HG03378 (cell line): ENCODE measurements at regions not wholly inside any gene's neighbourhood (a gene's known extent, or its start where the extent isn't known, plus 50 kb on each side); places are given as distances from the start of the nearest gene placed in this dataset.
A peak's percentile ranks its signal among the peaks of the same experiment; 100 is the strongest.
"Not testable (repeated sequence)": the region's sequence is repeated elsewhere in the genome, so short reads cannot be mapped to it uniquely, and the experiment has no call there.

Experiments
- ATAC-seq: cut with Tn5 transposase; IDR thresholded peaks from one replicate; pipeline ENCODE4 v1.9.1; 2021; ENCODE audit warnings: mild to moderate bottlenecking, moderate library complexity; ENCODE audit not compliant: unreplicated experiment

GRCh38 chr1:102365071-102365470, 368.3 kb upstream of the OLFM3 start:
- no peak for ATAC-seq

- ATAC-seq = no peak
Measured at GRCh38 chr1:102336602-102337001, 339.9 kb upstream of the OLFM3 start.

- ATAC-seq = no peak
Measured at GRCh38 chr1:102318104-102318806, 321.5 kb upstream of the OLFM3 start.

GRCh38 chr1:102315096-102315495, 318.4 kb upstream of the OLFM3 start:
- ATAC-seq = no peak

- no peak for ATAC-seq
Measured at GRCh38 chr1:102296116-102296515, 299.4 kb upstream of the OLFM3 start.

GRCh38 chr1:102282955-102283354, 286.2 kb upstream of the OLFM3 start:
- ATAC-seq = no peak

GRCh38 chr1:102262994-102263393, 266.3 kb upstream of the OLFM3 start:
- no peak for ATAC-seq

- ATAC-seq = no peak
Measured at GRCh38 chr1:102252731-102253505, 256.2 kb upstream of the OLFM3 start.

GRCh38 chr1:102241431-102242338, 245.0 kb upstream of the OLFM3 start:
- peak; percentile 82 for ATAC-seq

- ATAC-seq = no peak
Measured at GRCh38 chr1:102239247-102239646, 242.5 kb upstream of the OLFM3 start.

- ATAC-seq = no peak
Measured at GRCh38 chr1:102234753-102235359, 238.1 kb upstream of the OLFM3 start.

GRCh38 chr1:102219463-102219862, 222.7 kb upstream of the OLFM3 start:
- no peak for ATAC-seq

GRCh38 chr1:102210891-102211290, 214.2 kb upstream of the OLFM3 start:
- not testable (repeated sequence) for ATAC-seq

- ATAC-seq = peak; percentile 73
Measured at GRCh38 chr1:102191723-102192122, 195.0 kb upstream of the OLFM3 start.

- ATAC-seq = no peak
Measured at GRCh38 chr1:102190429-102190828, 193.7 kb upstream of the OLFM3 start.

GRCh38 chr1:102186536-102186935, 189.8 kb upstream of the OLFM3 start:
- ATAC-seq = no peak

- no peak for ATAC-seq
Measured at GRCh38 chr1:102185260-102185659, 188.5 kb upstream of the OLFM3 start.

GRCh38 chr1:102184477-102184876, 187.8 kb upstream of the OLFM3 start:
- no peak for ATAC-seq

- ATAC-seq = no peak
Measured at GRCh38 chr1:102183711-102184110, 187.0 kb upstream of the OLFM3 start.

- no peak for ATAC-seq
Measured at GRCh38 chr1:102182603-102183260, 186.0 kb upstream of the OLFM3 start.
